ENCODE measurements at regions not wholly inside any gene's neighbourhood (a gene's known extent, or its start where the extent isn't known, plus 50 kb on each side); places are given as distances from the start of the nearest gene placed in this dataset.

DNA sequence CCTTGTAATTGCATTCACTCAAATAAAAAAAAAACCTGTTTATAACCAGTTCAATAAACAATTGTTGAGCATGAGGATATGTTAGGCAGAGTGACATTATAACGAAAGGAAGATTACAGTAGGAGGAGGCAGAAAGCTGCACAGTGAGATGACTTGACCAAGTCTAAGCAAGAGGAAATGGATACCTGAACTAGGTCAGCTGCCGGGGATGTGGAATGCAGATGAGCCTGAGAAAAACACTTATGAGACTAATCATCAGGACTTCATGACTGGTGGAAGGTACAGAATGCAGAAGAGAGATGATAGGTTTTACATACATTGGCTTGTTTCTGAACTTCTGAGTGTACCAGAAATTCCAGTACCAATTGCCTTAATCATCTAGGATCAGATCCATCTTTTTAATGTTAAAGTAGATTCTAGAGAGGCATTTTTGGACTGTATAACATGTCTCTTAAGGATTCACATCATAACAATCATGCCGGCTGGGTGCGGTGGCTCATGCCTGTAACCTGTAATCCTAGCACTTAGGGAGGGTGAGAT, 208.1 kb upstream of the PPP3CA start:
- TF ChIP-seq, protein P1, sequence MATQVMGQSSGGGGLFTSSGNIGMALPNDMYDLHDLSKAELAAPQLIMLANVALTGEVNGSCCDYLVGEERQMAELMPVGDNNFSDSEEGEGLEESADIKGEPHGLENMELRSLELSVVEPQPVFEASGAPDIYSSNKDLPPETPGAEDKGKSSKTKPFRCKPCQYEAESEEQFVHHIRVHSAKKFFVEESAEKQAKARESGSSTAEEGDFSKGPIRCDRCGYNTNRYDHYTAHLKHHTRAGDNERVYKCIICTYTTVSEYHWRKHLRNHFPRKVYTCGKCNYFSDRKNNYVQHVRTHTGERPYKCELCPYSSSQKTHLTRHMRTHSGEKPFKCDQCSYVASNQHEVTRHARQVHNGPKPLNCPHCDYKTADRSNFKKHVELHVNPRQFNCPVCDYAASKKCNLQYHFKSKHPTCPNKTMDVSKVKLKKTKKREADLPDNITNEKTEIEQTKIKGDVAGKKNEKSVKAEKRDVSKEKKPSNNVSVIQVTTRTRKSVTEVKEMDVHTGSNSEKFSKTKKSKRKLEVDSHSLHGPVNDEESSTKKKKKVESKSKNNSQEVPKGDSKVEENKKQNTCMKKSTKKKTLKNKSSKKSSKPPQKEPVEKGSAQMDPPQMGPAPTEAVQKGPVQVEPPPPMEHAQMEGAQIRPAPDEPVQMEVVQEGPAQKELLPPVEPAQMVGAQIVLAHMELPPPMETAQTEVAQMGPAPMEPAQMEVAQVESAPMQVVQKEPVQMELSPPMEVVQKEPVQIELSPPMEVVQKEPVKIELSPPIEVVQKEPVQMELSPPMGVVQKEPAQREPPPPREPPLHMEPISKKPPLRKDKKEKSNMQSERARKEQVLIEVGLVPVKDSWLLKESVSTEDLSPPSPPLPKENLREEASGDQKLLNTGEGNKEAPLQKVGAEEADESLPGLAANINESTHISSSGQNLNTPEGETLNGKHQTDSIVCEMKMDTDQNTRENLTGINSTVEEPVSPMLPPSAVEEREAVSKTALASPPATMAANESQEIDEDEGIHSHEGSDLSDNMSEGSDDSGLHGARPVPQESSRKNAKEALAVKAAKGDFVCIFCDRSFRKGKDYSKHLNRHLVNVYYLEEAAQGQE (IDR thresholded peaks at IDR 0.05; ENCODE audit: low read depth) = no peak
- no peak for TF ChIP-seq TAF1 (IDR thresholded peaks at IDR 0.05; ENCODE audit: low read depth)
- TF ChIP-seq CEBPB (IDR thresholded peaks at IDR 0.05) = no peak
- no peak for TF ChIP-seq NFIC (IDR thresholded peaks at IDR 0.05)
- no peak for TF ChIP-seq ZBTB7A (IDR thresholded peaks at IDR 0.05; ENCODE audit: low read depth)
- TF ChIP-seq CREB1 (IDR thresholded peaks at IDR 0.05; ENCODE audit: low read depth) = no peak
- no peak for TF ChIP-seq RAD21 (IDR thresholded peaks at IDR 0.05; ENCODE audit: low read depth)
- TF ChIP-seq, protein P2, sequence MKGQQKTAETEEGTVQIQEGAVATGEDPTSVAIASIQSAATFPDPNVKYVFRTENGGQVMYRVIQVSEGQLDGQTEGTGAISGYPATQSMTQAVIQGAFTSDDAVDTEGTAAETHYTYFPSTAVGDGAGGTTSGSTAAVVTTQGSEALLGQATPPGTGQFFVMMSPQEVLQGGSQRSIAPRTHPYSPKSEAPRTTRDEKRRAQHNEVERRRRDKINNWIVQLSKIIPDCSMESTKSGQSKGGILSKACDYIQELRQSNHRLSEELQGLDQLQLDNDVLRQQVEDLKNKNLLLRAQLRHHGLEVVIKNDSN (IDR thresholded peaks at IDR 0.05) = no peak
- no peak for TF ChIP-seq FOXM1 (IDR thresholded peaks at IDR 0.05; ENCODE audit: borderline replicate concordance, low read depth)
- TF ChIP-seq YY1 (IDR thresholded peaks at IDR 0.05; ENCODE audit: low read depth) = no peak
- no peak for TF ChIP-seq EGR1 (IDR thresholded peaks at IDR 0.05)

DNA sequence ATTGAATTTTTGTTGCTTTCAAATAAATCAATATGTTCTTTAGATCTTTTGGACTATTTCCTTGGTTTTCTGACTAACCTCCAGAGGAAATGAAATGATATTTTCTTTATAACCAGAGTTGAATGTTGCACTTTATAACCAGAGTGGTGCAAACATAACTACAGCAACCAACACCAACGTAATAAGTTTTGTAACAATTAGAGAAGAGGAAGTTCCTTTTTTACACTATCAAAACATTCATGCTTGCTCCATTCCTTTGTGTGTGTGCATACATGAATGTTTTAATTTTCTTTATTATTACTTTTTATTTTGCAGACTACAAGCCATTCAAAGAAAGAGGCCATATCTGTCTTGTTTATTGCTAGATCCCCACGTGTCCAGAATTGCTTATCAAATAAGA, 193.0 kb upstream of the PPP3CA start:
- TF ChIP-seq FOXM1 (IDR thresholded peaks at IDR 0.05; ENCODE audit: borderline replicate concordance, low read depth) = no peak

DNA sequence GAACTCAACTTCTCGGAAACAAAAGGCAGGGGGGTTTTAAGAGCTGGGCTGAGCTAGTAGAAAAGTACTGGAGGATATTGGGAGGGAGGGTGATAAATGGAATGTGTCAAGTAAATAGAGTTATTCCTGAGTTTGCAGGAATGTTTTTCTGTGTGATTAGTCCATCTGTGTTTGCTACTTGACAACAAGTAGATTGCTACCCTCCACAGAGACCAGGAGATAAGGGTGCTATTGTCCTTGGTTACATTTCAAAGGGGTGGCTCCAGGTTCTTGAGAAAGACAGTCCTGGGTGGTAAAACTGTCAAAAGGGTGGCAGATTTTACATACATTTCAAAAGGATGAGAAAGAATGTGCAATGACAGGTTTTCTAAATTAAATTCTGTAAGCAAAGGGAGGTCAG, 181.2 kb upstream of the PPP3CA start:
- no peak for TF ChIP-seq ZBTB7A (IDR thresholded peaks at IDR 0.05; ENCODE audit: low read depth)
- no peak for TF ChIP-seq EGR1 (IDR thresholded peaks at IDR 0.05)
- TF ChIP-seq EP300 (IDR thresholded peaks at IDR 0.05; ENCODE audit: borderline replicate concordance) = no peak
- TF ChIP-seq, protein P1 (IDR thresholded peaks at IDR 0.05; ENCODE audit: low read depth) = no peak
- TF ChIP-seq, protein P3, sequence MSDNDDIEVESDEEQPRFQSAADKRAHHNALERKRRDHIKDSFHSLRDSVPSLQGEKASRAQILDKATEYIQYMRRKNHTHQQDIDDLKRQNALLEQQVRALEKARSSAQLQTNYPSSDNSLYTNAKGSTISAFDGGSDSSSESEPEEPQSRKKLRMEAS (IDR thresholded peaks at IDR 0.05) = no peak
- TF ChIP-seq FOXM1 (IDR thresholded peaks at IDR 0.05; ENCODE audit: borderline replicate concordance, low read depth) = no peak
- no peak for TF ChIP-seq TCF12 (IDR thresholded peaks at IDR 0.05; ENCODE audit: low read depth)
- no peak for TF ChIP-seq NFIC (IDR thresholded peaks at IDR 0.05)
- TF ChIP-seq CREB1 (IDR thresholded peaks at IDR 0.05; ENCODE audit: low read depth) = no peak
- TF ChIP-seq RAD21 (IDR thresholded peaks at IDR 0.05; ENCODE audit: low read depth) = no peak
- TF ChIP-seq CEBPB (IDR thresholded peaks at IDR 0.05) = no peak
- TF ChIP-seq TAF1 (IDR thresholded peaks at IDR 0.05; ENCODE audit: low read depth) = no peak

DNA sequence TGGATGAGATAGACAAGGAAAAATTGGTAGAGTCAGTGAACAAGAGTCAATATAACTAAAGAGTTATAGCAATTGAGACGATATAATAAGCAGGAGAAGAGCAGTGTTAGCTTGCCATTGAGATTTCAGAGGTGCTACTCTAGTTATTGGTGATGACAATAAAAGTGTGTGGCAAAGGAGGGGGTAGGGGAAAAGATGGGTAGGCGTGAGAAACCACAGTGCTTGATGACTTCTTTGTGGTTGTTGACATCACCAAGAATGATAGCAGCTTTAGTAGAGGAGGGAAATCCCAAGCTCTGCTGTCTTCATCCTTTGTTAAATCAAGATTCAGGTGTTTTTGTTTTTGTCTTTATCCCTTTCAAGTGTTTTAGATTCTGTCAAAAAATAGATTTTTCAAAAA, 179.9 kb upstream of the PPP3CA start:
- TF ChIP-seq NFIC (IDR thresholded peaks at IDR 0.05) = no peak
- TF ChIP-seq CREB1 (IDR thresholded peaks at IDR 0.05; ENCODE audit: low read depth) = no peak
- no peak for TF ChIP-seq ZBTB7A (IDR thresholded peaks at IDR 0.05; ENCODE audit: low read depth)
- no peak for TF ChIP-seq TAF1 (IDR thresholded peaks at IDR 0.05; ENCODE audit: low read depth)
- TF ChIP-seq EP300 (IDR thresholded peaks at IDR 0.05; ENCODE audit: borderline replicate concordance) = no peak
- TF ChIP-seq TCF12 (IDR thresholded peaks at IDR 0.05; ENCODE audit: low read depth) = no peak
- TF ChIP-seq, protein P2 (IDR thresholded peaks at IDR 0.05) = no peak
- no peak for TF ChIP-seq CEBPB (IDR thresholded peaks at IDR 0.05)
- no peak for TF ChIP-seq RAD21 (IDR thresholded peaks at IDR 0.05; ENCODE audit: low read depth)

DNA sequence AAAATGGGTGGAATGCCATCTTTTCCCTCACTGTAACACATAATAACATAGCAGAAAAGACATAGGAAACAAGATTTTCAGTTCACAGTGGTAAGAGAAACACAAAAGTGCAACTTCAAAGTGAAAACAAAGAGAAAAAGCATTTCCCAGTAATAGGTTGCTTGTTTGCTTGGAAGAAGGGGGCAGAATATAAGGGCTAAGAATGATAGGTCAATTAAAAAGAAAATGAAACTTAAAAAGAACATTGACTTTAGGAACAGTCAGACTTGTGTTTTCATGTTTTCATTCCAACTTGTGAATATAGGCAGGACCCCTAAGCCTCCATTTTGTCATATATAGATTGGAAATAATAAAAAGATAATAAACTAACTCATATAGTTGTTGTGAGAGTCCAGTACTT, 168.2 kb upstream of the PPP3CA start:
- TF ChIP-seq FOXM1 (IDR thresholded peaks at IDR 0.05; ENCODE audit: borderline replicate concordance, low read depth) (no peak), YY1 (IDR thresholded peaks at IDR 0.05; ENCODE audit: low read depth) (no peak), TEAD4 (IDR thresholded peaks at IDR 0.05) (no peak), CEBPB (IDR thresholded peaks at IDR 0.05) (no peak), TAF1 (IDR thresholded peaks at IDR 0.05; ENCODE audit: low read depth) (no peak), CREB1 (IDR thresholded peaks at IDR 0.05; ENCODE audit: low read depth) (no peak), TCF12 (IDR thresholded peaks at IDR 0.05; ENCODE audit: low read depth) (no peak), EP300 (IDR thresholded peaks at IDR 0.05; ENCODE audit: borderline replicate concordance) (no peak), EGR1 (IDR thresholded peaks at IDR 0.05) (no peak)
- TF ChIP-seq, protein P2 (IDR thresholded peaks at IDR 0.05) = no peak
- TF ChIP-seq, protein P3 (IDR thresholded peaks at IDR 0.05) = no peak
- TF ChIP-seq, protein P1 (IDR thresholded peaks at IDR 0.05; ENCODE audit: low read depth) = no peak

Data from Ishikawa (cell line).